ENCODE measurements at regions not wholly inside any gene's neighbourhood (a gene's known extent, or its start where the extent isn't known, plus 50 kb on each side); places are given as distances from the start of the nearest gene placed in this dataset.

DNA sequence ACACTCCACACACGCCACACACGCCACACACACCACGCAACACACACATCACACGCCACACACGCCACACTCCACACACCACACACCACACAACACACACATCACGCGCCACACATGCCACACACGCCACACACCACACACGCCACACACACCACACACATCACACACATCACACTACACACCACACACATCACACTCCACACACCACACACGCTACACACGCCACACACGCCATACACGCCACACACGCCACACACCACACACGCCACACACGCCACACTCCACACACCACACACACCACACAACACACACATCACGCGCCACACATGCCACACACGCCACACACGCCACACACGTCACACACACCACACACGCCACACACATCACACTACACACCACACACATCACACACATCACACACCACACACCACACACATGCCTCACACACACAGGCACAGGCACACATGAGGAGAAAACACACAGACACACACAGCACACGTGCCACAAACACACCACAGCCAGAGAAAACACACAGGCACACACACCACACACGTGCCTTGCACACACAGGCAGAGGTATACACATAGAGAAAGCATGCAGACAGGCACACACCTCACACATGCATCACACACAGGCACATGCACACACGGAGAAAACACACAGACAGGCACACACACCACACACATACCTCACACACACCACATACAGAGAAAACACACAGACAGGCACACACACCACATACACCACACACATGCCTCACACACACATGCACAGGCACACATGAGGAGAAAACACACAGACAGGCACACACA is 241.5 kb upstream of the MYT1L start:
- Histone ChIP-seq H3K4me1 (ENCODE audit: insufficient read depth) (no peaks in the 10 kb centered on the region), H3K79me2 (no peaks in the 10 kb centered on the region), H3K27ac (no peak overlapping the region), H3K4me2 (no peak overlapping the region), H4K20me1 (ENCODE audit: insufficient read depth, poor library complexity, severe bottlenecking) (no peaks in the 10 kb centered on the region), H3K9me3 (ENCODE audit: low read depth) (no peaks in the 10 kb centered on the region), H2AFZ (no peak overlapping the region), H3K9me2 (replicated peaks; ENCODE audit: insufficient read depth) (no peaks in the 10 kb centered on the region), H3K36me3 (replicated peaks; ENCODE audit: insufficient read depth, low read depth) (no peaks in the 10 kb centered on the region), H3K4me3 (no peak overlapping the region), H3K27me3 (no peaks in the 10 kb centered on the region)
- 95% methylated on average over 9 of the region's 25 CpGs for WGBS (ENCODE audit: low lambda C conversion rate, missing lambda C conversion rate)
- no peak for TF ChIP-seq EZH2 (IDR thresholded peaks at IDR 0.05; ENCODE audit: borderline replicate concordance)
- TF ChIP-seq, protein P1, sequence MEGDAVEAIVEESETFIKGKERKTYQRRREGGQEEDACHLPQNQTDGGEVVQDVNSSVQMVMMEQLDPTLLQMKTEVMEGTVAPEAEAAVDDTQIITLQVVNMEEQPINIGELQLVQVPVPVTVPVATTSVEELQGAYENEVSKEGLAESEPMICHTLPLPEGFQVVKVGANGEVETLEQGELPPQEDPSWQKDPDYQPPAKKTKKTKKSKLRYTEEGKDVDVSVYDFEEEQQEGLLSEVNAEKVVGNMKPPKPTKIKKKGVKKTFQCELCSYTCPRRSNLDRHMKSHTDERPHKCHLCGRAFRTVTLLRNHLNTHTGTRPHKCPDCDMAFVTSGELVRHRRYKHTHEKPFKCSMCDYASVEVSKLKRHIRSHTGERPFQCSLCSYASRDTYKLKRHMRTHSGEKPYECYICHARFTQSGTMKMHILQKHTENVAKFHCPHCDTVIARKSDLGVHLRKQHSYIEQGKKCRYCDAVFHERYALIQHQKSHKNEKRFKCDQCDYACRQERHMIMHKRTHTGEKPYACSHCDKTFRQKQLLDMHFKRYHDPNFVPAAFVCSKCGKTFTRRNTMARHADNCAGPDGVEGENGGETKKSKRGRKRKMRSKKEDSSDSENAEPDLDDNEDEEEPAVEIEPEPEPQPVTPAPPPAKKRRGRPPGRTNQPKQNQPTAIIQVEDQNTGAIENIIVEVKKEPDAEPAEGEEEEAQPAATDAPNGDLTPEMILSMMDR (IDR thresholded peaks at IDR 0.05; ENCODE audit: poor library complexity), result no peak
- TF ChIP-seq EZH2phosphoT487 (IDR thresholded peaks at IDR 0.05; ENCODE audit: low read depth, severe bottlenecking, unreplicated experiment), result no peak
- no peak for DNase-seq (ENCODE audit: low spot score)

DNA sequence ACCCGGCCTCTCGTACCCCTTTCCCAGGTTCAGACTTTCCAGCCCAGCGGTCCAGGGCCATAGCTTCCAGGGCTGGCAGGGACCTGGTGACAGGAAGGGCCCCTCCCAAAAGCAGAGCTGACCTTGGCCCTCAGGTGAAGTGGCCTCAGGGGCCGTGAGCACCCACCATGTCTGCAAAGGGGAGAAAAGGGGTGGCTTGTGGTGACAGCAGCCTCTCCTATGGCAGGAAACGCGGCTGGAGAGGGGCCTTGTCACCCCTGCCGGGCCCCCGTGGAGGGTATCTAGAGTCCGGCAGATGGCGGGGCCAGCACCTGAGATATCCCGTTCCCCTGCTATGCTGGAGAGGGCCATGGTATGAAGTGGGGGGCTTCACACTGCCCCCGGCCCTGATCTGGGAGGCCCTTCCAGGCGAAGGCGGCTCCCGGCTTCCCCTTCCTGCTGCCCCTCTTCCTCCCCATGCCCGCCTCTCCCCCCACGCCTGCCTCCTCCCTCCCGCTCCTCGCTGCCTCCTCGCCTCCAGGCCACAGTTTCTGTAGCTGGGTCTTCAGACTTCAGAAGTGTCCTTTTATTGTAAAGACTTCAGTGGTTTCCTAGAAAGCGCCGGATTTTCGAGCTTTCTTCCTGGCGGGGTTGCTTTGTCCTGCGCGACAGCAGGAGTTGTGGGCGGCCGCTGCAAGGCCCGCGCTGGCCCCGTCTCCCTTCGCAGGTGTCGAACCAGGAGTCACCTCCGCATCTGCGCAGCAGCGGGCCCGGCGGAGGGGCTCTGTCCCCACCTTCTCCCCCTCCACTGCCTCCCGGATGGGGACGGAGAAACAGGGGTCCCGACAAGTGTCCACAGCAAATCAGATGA is 240.5 kb upstream of the MYT1L start:
- H3K4me2 ChIP-seq, result no peak overlapping the region
- H3K4me3 ChIP-seq, result no peak overlapping the region
- no peaks in the 10 kb centered on the region for H3K4me1 ChIP-seq (ENCODE audit: insufficient read depth)
- H3K27ac ChIP-seq, result no peak overlapping the region
- H3K27me3 ChIP-seq, result no peaks in the 10 kb centered on the region
- H2AFZ ChIP-seq, result no peak overlapping the region
- no peaks in the 10 kb centered on the region for H3K9me2 ChIP-seq (replicated peaks; ENCODE audit: insufficient read depth)
- H4K20me1 ChIP-seq (ENCODE audit: insufficient read depth, poor library complexity, severe bottlenecking), result no peaks in the 10 kb centered on the region
- no peaks in the 10 kb centered on the region for H3K36me3 ChIP-seq (replicated peaks; ENCODE audit: insufficient read depth, low read depth)
- 95% methylated on average over 35 of the region's 41 CpGs for WGBS (ENCODE audit: low lambda C conversion rate, missing lambda C conversion rate)
- TF ChIP-seq, protein P1 (IDR thresholded peaks at IDR 0.05; ENCODE audit: poor library complexity), result no peak
- TF ChIP-seq EZH2 (IDR thresholded peaks at IDR 0.05; ENCODE audit: borderline replicate concordance) (no peak), EZH2phosphoT487 (IDR thresholded peaks at IDR 0.05; ENCODE audit: low read depth, severe bottlenecking, unreplicated experiment) (no peak)
- H3K79me2 ChIP-seq, result no peaks in the 10 kb centered on the region
- DNase-seq (ENCODE audit: low spot score), result no peak
- H3K9me3 ChIP-seq (ENCODE audit: low read depth), result no peaks in the 10 kb centered on the region

DNA sequence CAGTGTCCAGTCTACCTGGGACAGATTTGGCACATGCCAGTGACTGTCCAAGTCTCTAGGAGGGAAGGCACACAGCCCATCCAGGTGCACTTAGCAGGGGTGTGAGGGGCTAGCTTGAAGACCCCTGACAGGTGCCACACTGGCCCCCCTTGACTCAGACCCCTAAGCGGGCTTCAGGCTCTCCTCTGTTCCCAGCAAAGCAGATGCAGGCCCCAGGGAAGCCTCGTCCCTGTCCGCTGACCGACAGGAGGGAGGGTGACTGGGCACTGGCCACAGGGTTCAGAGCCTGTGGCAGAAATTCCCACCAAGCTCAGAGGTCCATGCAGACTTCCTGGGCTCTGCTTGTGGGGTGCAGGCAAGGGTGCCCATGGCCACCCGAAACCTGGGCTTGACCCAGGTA is 239.8 kb upstream of the MYT1L start:
- 92% methylated on average over 5 of the region's 5 CpGs for WGBS (ENCODE audit: low lambda C conversion rate, missing lambda C conversion rate)
- Histone ChIP-seq H3K36me3 (replicated peaks; ENCODE audit: insufficient read depth, low read depth) (no peaks in the 10 kb centered on the region), H3K27ac (no peak overlapping the region), H3K4me3 (no peak overlapping the region), H3K9me3 (ENCODE audit: low read depth) (no peaks in the 10 kb centered on the region), H3K4me2 (no peak overlapping the region), H3K27me3 (no peaks in the 10 kb centered on the region), H4K20me1 (ENCODE audit: insufficient read depth, poor library complexity, severe bottlenecking) (no peaks in the 10 kb centered on the region), H2AFZ (no peak overlapping the region), H3K79me2 (no peaks in the 10 kb centered on the region), H3K4me1 (ENCODE audit: insufficient read depth) (no peaks in the 10 kb centered on the region), H3K9me2 (replicated peaks; ENCODE audit: insufficient read depth) (no peaks in the 10 kb centered on the region)
- DNase-seq (ENCODE audit: low spot score), result no peak
- TF ChIP-seq, protein P1 (IDR thresholded peaks at IDR 0.05; ENCODE audit: poor library complexity), result no peak
- TF ChIP-seq EZH2phosphoT487 (IDR thresholded peaks at IDR 0.05; ENCODE audit: low read depth, severe bottlenecking, unreplicated experiment) (no peak), EZH2 (IDR thresholded peaks at IDR 0.05; ENCODE audit: borderline replicate concordance) (no peak)
